ENCODE measurements at regions not wholly inside any gene's neighbourhood (a gene's known extent, or its start where the extent isn't known, plus 50 kb on each side); places are given as distances from the start of the nearest gene placed in this dataset.

DNA sequence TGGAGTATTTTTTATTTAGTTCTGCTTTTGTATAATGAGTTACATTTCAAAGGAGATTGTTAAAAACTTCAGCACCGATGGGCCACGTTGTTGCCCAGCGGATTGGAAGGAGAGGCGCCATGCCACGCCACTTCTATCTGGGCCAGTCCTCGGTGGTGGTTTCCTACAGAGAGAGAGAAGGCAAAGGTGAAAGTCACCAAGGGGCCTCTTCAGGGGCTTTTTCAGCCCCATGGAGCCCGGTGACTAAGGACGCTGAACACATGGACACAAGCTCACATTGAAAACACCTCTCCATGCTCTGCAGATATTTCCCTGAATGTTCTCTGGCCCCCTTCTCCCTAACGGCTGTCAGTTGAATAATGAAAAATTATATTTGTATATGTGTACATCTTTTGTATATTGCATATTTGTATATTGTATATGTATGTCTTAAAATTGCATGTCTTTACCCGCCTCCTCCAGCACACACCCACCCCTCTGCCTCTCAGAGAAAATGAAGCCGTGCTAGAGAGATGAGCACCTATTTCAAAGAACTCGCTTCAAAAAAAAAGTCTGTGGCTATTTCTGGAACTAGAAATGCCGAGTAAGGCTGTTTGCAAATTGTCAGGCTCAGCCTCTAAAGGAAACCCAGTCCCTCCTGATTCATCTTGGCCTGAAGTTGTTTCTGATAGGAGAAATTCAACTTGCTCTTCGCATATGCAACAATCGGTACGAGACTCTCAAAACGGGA is 91.9 kb upstream of the CDH4 start:
- no peak for DNase-seq (ENCODE audit: low spot score)
- ATAC-seq (ENCODE audit: low FRiP score) = no peak
- TF ChIP-seq, protein P1, sequence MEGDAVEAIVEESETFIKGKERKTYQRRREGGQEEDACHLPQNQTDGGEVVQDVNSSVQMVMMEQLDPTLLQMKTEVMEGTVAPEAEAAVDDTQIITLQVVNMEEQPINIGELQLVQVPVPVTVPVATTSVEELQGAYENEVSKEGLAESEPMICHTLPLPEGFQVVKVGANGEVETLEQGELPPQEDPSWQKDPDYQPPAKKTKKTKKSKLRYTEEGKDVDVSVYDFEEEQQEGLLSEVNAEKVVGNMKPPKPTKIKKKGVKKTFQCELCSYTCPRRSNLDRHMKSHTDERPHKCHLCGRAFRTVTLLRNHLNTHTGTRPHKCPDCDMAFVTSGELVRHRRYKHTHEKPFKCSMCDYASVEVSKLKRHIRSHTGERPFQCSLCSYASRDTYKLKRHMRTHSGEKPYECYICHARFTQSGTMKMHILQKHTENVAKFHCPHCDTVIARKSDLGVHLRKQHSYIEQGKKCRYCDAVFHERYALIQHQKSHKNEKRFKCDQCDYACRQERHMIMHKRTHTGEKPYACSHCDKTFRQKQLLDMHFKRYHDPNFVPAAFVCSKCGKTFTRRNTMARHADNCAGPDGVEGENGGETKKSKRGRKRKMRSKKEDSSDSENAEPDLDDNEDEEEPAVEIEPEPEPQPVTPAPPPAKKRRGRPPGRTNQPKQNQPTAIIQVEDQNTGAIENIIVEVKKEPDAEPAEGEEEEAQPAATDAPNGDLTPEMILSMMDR (IDR thresholded peaks at IDR 0.05) = no peak

DNA sequence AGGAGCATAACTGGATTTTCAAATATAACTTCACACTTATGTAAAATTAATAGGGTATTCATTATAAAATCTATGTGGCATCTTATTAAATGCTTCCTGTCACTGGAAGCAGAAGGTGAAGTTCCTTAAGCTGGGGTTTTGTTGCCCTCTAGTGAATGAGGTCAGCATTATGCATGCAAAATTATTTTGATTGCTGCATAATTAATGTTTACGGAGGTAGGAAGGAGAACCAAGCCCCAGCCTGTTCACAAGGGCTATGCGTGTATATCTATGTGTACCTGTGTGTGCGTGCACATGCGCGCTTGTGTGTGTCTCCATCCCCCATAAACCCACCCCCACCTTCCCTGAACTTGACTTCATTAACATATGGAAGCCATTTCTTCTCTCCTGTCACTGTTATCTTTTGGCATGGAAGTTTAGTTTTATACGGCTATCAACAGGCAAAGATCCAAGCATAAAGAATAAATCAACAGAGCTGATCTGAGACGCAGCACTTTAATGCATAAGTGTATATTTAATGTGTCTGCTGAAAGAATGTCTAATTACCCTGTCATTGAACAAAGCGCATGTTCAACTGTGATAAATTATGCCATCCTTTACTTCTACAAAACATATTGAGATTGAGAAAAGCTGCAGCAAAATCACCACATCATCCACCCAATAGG is 90.2 kb upstream of the CDH4 start:
- TF ChIP-seq, protein P1 (IDR thresholded peaks at IDR 0.05) = no peak
- no peak for ATAC-seq (ENCODE audit: low FRiP score)
- no peak for DNase-seq (ENCODE audit: low spot score)

DNA sequence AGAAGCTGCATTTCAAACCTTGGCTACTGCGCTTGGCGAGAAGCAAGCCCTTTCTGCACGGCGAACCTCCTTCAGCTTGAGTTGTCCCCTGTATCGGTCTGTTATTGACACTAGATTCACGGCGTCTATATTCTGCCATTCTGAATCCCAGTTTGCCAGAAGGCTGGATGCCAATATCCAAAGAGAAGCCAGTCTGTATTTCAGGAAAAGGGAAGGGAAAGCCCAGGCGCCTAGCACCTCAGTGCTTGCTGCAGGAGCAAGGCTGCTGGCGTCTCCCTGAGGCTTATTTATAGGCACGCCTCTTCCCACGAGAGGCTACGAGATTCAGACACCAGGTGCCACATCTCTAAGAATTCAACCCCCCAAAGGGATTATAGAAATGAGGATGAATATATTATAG is 89.6 kb upstream of the CDH4 start:
- TF ChIP-seq, protein P1 (IDR thresholded peaks at IDR 0.05) = no peak
- ATAC-seq (ENCODE audit: low FRiP score) = no peak

DNA sequence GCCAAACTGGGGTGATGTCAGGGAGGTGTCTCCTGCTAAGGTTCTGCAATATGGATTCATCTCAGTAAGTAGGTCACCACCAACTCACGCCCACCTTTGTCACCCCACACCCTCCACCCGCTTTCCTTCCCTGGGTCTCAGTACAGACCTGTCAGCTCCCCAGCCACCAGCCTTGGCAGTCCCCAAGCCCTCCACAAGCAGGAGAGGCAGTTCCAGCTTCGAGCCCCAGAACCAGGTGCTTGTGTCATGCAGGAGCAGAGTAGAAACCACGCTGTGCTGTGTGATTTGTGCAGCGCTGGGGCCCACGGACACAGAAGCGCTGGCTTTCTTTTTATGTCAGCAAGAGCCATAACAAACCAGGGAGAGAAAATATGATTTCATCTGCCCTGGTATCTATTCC is 89.0 kb upstream of the CDH4 start:
- ATAC-seq (ENCODE audit: low FRiP score) (no peak), DNase-seq (ENCODE audit: low spot score) (no peak)
- TF ChIP-seq, protein P1 (IDR thresholded peaks at IDR 0.05) = no peak

More for the DNA sequence above, 89.6 kb upstream of the CDH4 start:
- DNase-seq (ENCODE audit: low spot score) = no peak

DNA sequence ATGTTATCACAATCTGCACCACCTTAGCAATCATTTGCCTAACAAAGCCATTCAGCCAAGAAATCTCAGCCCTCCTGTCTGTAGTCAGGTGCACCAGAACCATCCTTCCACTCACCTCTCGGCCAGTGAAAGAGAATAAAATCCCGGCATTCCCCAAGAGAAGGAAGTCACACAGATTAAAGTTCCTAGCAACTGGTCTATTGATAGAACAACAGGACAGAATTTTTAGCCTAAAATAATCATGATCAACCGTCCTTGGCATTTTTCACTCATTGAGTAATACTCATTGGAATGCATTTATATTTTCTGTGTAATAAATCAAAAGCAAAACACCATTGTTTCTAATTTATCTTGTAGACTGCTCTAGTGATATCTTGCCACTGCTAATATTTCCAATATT is 85.7 kb upstream of the CDH4 start:
- TF ChIP-seq, protein P1 (IDR thresholded peaks at IDR 0.05) = no peak
- DNase-seq (ENCODE audit: low spot score) (no peak), ATAC-seq (ENCODE audit: low FRiP score) (no peak)

DNA sequence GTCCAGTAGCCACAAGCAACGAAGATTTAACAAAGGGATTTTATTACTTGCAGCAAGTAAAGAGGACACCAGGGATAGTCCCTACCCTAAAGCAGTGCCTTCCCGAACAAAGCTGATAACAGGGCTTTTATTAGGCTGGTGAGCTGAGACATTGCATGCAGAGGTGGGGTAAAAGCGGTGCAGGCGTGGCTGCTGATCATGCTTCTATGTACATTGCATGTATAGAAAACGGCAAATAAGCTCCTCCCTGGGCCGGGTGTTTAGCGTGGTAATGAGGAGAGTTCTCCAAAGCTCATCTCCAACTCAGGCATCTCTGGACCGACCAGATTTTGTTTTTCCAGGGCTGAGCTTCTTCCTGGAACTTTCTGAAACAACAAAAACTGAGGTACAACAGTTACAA is 83.5 kb upstream of the CDH4 start:
- ATAC-seq (ENCODE audit: low FRiP score) = no peak
- TF ChIP-seq, protein P1 (IDR thresholded peaks at IDR 0.05) = no peak
- no peak for DNase-seq (ENCODE audit: low spot score)

DNA sequence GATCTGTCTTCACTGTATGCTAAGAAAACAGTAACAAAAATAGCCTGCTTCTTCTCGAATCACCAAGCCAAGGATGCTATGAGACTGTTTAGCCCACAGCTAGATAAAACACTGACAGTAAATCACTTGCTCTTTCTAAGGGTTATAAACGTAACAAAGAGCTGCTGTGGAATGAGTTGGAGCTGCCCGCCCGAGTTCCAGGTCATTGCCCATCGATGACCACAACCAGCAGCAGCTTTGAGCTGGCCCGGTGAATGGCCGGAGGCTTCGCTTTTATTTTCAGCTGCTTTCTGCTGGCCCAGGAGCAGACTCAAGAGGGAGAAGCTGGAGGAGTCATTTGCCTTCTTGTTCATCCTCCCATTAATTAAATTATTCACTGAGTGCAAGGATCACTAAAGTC is 82.2 kb upstream of the CDH4 start:
- DNase-seq (ENCODE audit: low spot score) (no peak), ATAC-seq (ENCODE audit: low FRiP score) (no peak)
- TF ChIP-seq, protein P1 (IDR thresholded peaks at IDR 0.05) = no peak
